ENCODE measurements at regions not wholly inside any gene's neighbourhood (a gene's known extent, or its start where the extent isn't known, plus 50 kb on each side); places are given as distances from the start of the nearest gene placed in this dataset.

GRCh38 chr2:78261454-78261853, 739.3 kb upstream of the LRRTM4 start:
- TF ChIP-seq CTCF (IDR thresholded peaks at IDR 0.05; ENCODE audit: low read length): no peak
- no peak for TF ChIP-seq EZH2 (IDR thresholded peaks at IDR 0.05; ENCODE audit: borderline replicate concordance, low read length)

All from OCI-LY1 (cell line).